Activated T-helper 17 cell treated with anti-CD3 and anti-CD28 coated beads, Interleukin-2, amount 50 U/mL, for 72 hours (primary cell): ENCODE measurements at regions not wholly inside any gene's neighbourhood (a gene's known extent, or its start where the extent isn't known, plus 50 kb on each side); places are given as distances from the start of the nearest gene placed in this dataset.

Experiments
- ATAC-seq: fragments of 150-1000 bp; cut with Tn5 transposase; replicated peaks from 2 replicates; pipeline ENCODE4 v1.10.0; 2021; ENCODE audit warnings: mild to moderate bottlenecking, moderate library complexity
- H3K27ac Mint-ChIP-seq: one replicate; pipeline ENCODE4 v1.8.0; 2022; ENCODE audit warnings: mixed read lengths
- H3K27me3 Mint-ChIP-seq: one replicate; pipeline ENCODE4 v1.8.0; 2022; ENCODE audit warnings: mixed read lengths
- H3K36me3 Mint-ChIP-seq: one replicate; pipeline ENCODE4 v1.8.0; 2022; ENCODE audit warnings: low read depth, mild to moderate bottlenecking, mixed read lengths
- H3K4me1 Mint-ChIP-seq: one replicate; pipeline ENCODE4 v1.8.0; 2022; ENCODE audit warnings: mixed read lengths
- H3K4me3 Mint-ChIP-seq: one replicate; pipeline ENCODE4 v1.8.0; 2022; ENCODE audit warnings: mild to moderate bottlenecking, mixed read lengths
- H3K9me3 Mint-ChIP-seq: one replicate; pipeline ENCODE4 v1.8.0; 2022; ENCODE audit warnings: mixed read lengths

GRCh38 chr2:239717706-239718105 is 307.4 kb downstream of the NDUFA10 start:
- H3K4me3 Mint-ChIP-seq, result no peak overlapping the region
- ATAC-seq, result no peak
- no peaks in the 10 kb centered on the region for H3K4me1 Mint-ChIP-seq
- no peaks in the 10 kb centered on the region for H3K36me3 Mint-ChIP-seq
- peaks cover under 1% of the 10 kb centered on the region for H3K9me3 Mint-ChIP-seq
- H3K27me3 Mint-ChIP-seq, result no peaks in the 10 kb centered on the region
- no peak overlapping the region for H3K27ac Mint-ChIP-seq

GRCh38 chr2:239717319-239717675 is 307.8 kb downstream of the NDUFA10 start:
- no peaks in the 10 kb centered on the region for H3K27me3 Mint-ChIP-seq
- no peaks in the 10 kb centered on the region for H3K36me3 Mint-ChIP-seq
- H3K4me3 Mint-ChIP-seq, result no peak overlapping the region
- H3K27ac Mint-ChIP-seq, result no peak overlapping the region
- no peaks in the 10 kb centered on the region for H3K4me1 Mint-ChIP-seq
- no peak for ATAC-seq
- peaks cover 3% of the 10 kb centered on the region for H3K9me3 Mint-ChIP-seq

GRCh38 chr2:239716536-239717318 is 308.4 kb downstream of the NDUFA10 start:
- no peaks in the 10 kb centered on the region for H3K36me3 Mint-ChIP-seq
- no peaks in the 10 kb centered on the region for H3K4me1 Mint-ChIP-seq
- H3K27ac Mint-ChIP-seq, result no peak overlapping the region
- no peak overlapping the region for H3K4me3 Mint-ChIP-seq
- no peaks in the 10 kb centered on the region for H3K27me3 Mint-ChIP-seq
- H3K9me3 Mint-ChIP-seq, result peaks cover 3% of the 10 kb centered on the region
- ATAC-seq, result no peak

- Mint-ChIP-seq H3K4me1 (no peaks in the 10 kb centered on the region), H3K36me3 (no peaks in the 10 kb centered on the region), H3K9me3 (peaks cover 3% of the 10 kb centered on the region), H3K27ac (no peak overlapping the region), H3K27me3 (no peaks in the 10 kb centered on the region), H3K4me3 (no peak overlapping the region)
- no peak for ATAC-seq
Observed at GRCh38 chr2:239716009-239716408, 309.1 kb downstream of the NDUFA10 start.

- no peaks in the 10 kb centered on the region for H3K4me1 Mint-ChIP-seq
- H3K4me3 Mint-ChIP-seq, result no peak overlapping the region
- peaks cover 3% of the 10 kb centered on the region for H3K9me3 Mint-ChIP-seq
- H3K27me3 Mint-ChIP-seq, result no peaks in the 10 kb centered on the region
- no peak for ATAC-seq
- H3K36me3 Mint-ChIP-seq, result no peaks in the 10 kb centered on the region
- H3K27ac Mint-ChIP-seq, result no peak overlapping the region
Observed at GRCh38 chr2:239715606-239716005, 309.5 kb downstream of the NDUFA10 start.

GRCh38 chr2:239715202-239715601 is 309.9 kb downstream of the NDUFA10 start:
- Mint-ChIP-seq H3K4me3 (no peak overlapping the region), H3K36me3 (no peaks in the 10 kb centered on the region), H3K4me1 (no peaks in the 10 kb centered on the region)

GRCh38 chr2:239714116-239714515 is 311.0 kb downstream of the NDUFA10 start:
- H3K27me3 Mint-ChIP-seq, result no peaks in the 10 kb centered on the region

More at GRCh38 chr2:239715202-239715601, 309.9 kb downstream of the NDUFA10 start:
- no peak for ATAC-seq
- Mint-ChIP-seq H3K9me3 (peaks cover 3% of the 10 kb centered on the region), H3K27ac (no peak overlapping the region), H3K27me3 (no peaks in the 10 kb centered on the region)

GRCh38 chr2:239712755-239713154 is 311.9 kb upstream of the HDAC4 start:
- Mint-ChIP-seq H3K4me1 (no peaks in the 10 kb centered on the region), H3K36me3 (no peaks in the 10 kb centered on the region), H3K4me3 (no peak overlapping the region), H3K9me3 (peaks cover 3% of the 10 kb centered on the region), H3K27ac (no peak overlapping the region), H3K27me3 (no peaks in the 10 kb centered on the region)
- ATAC-seq, result no peak

More at GRCh38 chr2:239714116-239714515, 311.0 kb downstream of the NDUFA10 start:
- Mint-ChIP-seq H3K27ac (no peak overlapping the region), H3K4me3 (no peak overlapping the region), H3K9me3 (peaks cover 3% of the 10 kb centered on the region), H3K36me3 (no peaks in the 10 kb centered on the region), H3K4me1 (no peaks in the 10 kb centered on the region)
- ATAC-seq, result no peak

- no peaks in the 10 kb centered on the region for H3K4me1 Mint-ChIP-seq
Observed at GRCh38 chr2:239711911-239712570, 311.2 kb upstream of the HDAC4 start.

GRCh38 chr2:239710953-239711861 is 310.4 kb upstream of the HDAC4 start:
- H3K36me3 Mint-ChIP-seq, result no peaks in the 10 kb centered on the region
- no peaks in the 10 kb centered on the region for H3K4me1 Mint-ChIP-seq
- peaks cover 3% of the 10 kb centered on the region for H3K9me3 Mint-ChIP-seq
- H3K4me3 Mint-ChIP-seq, result no peak overlapping the region
- H3K27ac Mint-ChIP-seq, result no peak overlapping the region
- H3K27me3 Mint-ChIP-seq, result no peaks in the 10 kb centered on the region
- ATAC-seq, result no peak

More at GRCh38 chr2:239711911-239712570, 311.2 kb upstream of the HDAC4 start:
- Mint-ChIP-seq H3K27me3 (no peaks in the 10 kb centered on the region), H3K27ac (no peak overlapping the region), H3K4me3 (no peak overlapping the region), H3K9me3 (peaks cover 3% of the 10 kb centered on the region), H3K36me3 (no peaks in the 10 kb centered on the region)
- ATAC-seq, result no peak

- peaks cover 3% of the 10 kb centered on the region for H3K9me3 Mint-ChIP-seq
- no peaks in the 10 kb centered on the region for H3K4me1 Mint-ChIP-seq
- ATAC-seq, result no peak
- no peak overlapping the region for H3K27ac Mint-ChIP-seq
- peaks cover 12% of the 10 kb centered on the region for H3K27me3 Mint-ChIP-seq
- no peaks in the 10 kb centered on the region for H3K36me3 Mint-ChIP-seq
- H3K4me3 Mint-ChIP-seq, result no peak overlapping the region
Observed at GRCh38 chr2:239706367-239706766, 305.5 kb upstream of the HDAC4 start.

- no peaks in the 10 kb centered on the region for H3K36me3 Mint-ChIP-seq
- ATAC-seq, result no peak
- no peaks in the 10 kb centered on the region for H3K4me1 Mint-ChIP-seq
- peaks cover 3% of the 10 kb centered on the region for H3K9me3 Mint-ChIP-seq
- peaks cover 15% of the 10 kb centered on the region for H3K27me3 Mint-ChIP-seq
- no peak overlapping the region for H3K27ac Mint-ChIP-seq
- H3K4me3 Mint-ChIP-seq, result no peak overlapping the region
Observed at GRCh38 chr2:239704737-239705136, 303.9 kb upstream of the HDAC4 start.

- Mint-ChIP-seq H3K27me3 (peaks cover 15% of the 10 kb centered on the region), H3K9me3 (peaks cover 3% of the 10 kb centered on the region), H3K4me3 (no peak overlapping the region), H3K27ac (no peak overlapping the region), H3K36me3 (no peaks in the 10 kb centered on the region), H3K4me1 (no peaks in the 10 kb centered on the region)
- no peak for ATAC-seq
Observed at GRCh38 chr2:239703834-239704233, 303.0 kb upstream of the HDAC4 start.

- no peak overlapping the region for H3K27ac Mint-ChIP-seq
- H3K27me3 Mint-ChIP-seq, result peaks cover 15% of the 10 kb centered on the region
- no peak for ATAC-seq
- H3K4me3 Mint-ChIP-seq, result no peak overlapping the region
- no peaks in the 10 kb centered on the region for H3K4me1 Mint-ChIP-seq
- peaks cover 3% of the 10 kb centered on the region for H3K9me3 Mint-ChIP-seq
- no peaks in the 10 kb centered on the region for H3K36me3 Mint-ChIP-seq
Observed at GRCh38 chr2:239700686-239701345, 300.0 kb upstream of the HDAC4 start.
